Astrocyte of the cerebellum (primary cell): ENCODE measurements at regions not wholly inside any gene's neighbourhood (a gene's known extent, or its start where the extent isn't known, plus 50 kb on each side); places are given as distances from the start of the nearest gene placed in this dataset.

Experiments
- DNase-seq: peaks from one replicate; pipeline ENCODE4 v3.0.0-alpha.2; 2011; ENCODE audit warnings: low read depth
- H3K4me3 ChIP-seq: 2 replicates; pipeline ENCODE4 v1.5.1; 2011; ENCODE audit warnings: mild to moderate bottlenecking, low read depth, low read length, moderate library complexity
- in situ Hi-C: cut with HindIII; loops from 2 replicates; pipeline ENCODE4 v1.10.0; 2017; ENCODE audit warnings: low sequenced_read_pairs
- TF ChIP-seq, protein P1 (sequence below): IDR thresholded peaks from 2 replicates; pipeline ENCODE4 v1.5.1; 2012; ENCODE audit warnings: low read length, low read depth, moderate library complexity, mild to moderate bottlenecking; ENCODE audit errors: missing control alignments

DNA sequence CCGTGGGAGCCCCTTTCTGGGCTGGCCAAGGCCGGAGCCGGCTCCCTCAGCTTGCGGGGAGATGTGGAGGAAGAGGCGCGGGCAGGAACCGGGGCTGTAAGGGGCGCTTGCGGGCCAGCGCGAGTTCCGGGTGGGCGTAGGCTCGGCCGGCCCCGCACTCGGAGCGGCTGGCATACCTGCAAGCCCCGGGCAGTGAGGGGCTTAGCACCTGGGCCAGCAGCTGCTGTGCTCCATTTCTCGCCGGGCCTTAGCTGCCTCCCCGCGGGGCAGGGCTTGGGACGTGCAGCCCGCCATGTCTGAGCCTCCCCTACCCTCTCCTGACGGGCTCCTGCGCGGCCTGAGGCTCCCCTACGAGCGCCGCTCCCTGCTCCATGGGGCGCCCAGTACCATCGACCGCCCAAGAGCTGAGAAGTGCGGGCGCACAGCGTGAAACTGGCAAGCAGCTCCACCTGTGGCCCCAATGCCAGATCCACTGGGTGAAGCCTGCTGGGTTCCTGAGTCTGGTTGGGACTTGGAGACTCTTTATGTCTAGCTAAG is 82.8 kb upstream of the E2F3 start:
- no peak for DNase-seq
- in situ Hi-C loops = no loop called here
- TF ChIP-seq, protein P1, sequence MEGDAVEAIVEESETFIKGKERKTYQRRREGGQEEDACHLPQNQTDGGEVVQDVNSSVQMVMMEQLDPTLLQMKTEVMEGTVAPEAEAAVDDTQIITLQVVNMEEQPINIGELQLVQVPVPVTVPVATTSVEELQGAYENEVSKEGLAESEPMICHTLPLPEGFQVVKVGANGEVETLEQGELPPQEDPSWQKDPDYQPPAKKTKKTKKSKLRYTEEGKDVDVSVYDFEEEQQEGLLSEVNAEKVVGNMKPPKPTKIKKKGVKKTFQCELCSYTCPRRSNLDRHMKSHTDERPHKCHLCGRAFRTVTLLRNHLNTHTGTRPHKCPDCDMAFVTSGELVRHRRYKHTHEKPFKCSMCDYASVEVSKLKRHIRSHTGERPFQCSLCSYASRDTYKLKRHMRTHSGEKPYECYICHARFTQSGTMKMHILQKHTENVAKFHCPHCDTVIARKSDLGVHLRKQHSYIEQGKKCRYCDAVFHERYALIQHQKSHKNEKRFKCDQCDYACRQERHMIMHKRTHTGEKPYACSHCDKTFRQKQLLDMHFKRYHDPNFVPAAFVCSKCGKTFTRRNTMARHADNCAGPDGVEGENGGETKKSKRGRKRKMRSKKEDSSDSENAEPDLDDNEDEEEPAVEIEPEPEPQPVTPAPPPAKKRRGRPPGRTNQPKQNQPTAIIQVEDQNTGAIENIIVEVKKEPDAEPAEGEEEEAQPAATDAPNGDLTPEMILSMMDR = no peak
- H3K4me3 ChIP-seq = no peak overlapping the region

DNA sequence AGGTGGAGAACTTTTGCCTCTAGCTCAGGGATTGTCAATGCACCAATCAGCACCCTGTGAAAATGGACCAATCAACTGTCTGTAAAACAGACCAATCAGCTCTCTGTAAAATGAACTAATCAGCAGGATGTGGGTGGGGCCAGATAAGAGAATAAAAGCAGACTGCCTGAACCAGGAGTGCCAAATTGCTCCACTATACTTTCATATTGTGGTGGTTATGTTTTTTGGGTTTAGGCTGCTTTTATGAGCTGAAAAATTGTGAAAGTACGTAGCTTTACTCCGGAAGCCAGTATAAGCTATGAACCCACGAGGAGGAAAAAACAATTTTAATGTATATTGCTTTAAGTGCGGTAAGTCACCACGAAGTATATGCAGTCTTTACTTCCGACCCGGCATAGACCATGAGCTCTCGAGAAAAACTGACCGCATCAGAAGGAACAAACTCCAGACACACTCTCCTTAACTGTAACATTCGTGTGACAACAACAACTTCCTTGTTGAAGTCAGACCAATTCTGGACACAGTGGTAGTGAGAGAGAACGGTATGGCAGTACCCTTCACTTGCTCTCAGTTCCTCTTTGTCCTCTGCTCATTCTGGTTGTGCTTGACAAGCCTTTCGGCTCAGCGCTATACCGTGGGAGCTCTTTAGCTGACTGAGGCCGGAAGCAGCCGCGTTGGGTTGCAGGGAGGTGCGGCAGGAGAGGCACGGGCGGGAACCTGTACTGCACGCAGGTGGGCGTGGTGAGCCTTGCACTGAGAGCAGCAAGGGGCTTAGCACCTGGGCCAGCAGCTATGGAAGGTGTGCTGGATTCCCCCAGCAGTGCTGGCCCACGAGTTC is 81.9 kb upstream of the E2F3 start:
- no peak overlapping the region for H3K4me3 ChIP-seq
- TF ChIP-seq, protein P1 = no peak
- in situ Hi-C loops = no loop called here
- DNase-seq = no peak

DNA sequence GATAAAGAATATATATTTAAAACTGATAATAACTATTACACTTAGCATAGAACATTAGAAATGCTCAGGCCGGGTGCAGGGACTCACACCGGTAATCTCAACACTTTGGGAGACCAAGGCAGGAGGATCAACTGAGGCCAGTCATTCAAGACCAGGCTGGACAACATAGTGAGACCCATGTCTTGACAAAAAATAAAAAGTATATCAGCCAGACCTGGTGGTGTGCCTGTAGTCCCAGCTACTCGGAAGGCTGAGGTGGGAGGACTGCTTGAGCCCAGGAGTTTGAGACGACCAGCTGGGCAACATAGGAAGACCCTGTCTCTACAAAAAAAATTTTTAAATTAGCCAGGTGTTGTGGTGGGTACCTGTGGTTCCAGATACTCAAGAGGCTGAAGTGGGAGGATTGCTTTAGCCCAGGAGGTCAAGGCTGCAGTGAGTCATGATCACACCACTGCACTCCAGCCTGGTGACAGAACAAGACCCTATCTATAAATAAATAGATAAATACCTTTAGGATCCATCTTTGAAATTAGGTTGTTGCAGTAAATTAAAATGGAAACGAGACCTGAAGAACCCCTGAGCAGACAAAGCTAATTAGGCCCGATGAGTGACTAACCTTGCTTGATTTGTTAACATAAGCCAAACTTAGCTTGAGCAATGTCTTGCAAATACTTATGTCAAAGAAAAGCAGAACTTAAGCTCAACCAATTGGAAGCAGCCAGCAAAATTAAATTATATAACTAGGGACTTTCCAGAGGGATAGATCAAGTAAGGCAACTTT is 75.8 kb upstream of the E2F3 start:
- TF ChIP-seq, protein P1 = no peak
- in situ Hi-C loops = no loop called here
- no peak for DNase-seq
- no peak overlapping the region for H3K4me3 ChIP-seq

DNA sequence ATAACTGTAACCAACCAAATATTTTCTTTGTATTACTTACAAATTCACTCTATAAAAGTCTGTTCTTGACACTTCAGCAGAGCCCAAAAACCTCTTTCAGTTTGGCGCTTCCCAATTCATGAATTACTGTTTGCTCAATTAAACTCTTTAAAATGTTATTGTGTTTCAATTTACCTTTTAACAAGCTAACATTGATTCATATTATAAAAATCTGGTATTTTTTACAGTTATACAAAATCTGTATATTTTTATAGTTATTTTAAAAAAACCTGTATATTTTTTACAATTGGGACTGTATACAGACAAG is 75.3 kb upstream of the E2F3 start:
- TF ChIP-seq, protein P1 = no peak
- in situ Hi-C loops = no loop called here

DNA sequence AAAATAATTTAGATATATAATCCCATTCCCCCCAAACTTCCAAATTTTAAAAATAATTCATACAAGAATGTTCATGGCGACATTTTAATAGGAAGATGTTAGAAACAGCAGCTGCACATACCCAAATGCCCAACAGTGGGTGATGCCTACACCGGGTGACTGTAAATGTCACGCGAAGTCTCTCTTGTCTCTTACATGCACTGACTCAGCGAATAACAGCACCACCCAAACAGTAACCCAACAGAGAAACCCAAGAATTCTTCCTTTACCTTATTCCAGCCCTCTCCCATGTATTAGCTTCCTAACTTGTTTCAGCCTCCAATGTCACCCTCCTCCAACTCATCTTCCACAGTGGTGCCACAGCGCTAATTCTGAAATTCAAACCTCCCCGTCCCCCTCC is 74.5 kb upstream of the E2F3 start:
- no peak overlapping the region for H3K4me3 ChIP-seq
- TF ChIP-seq, protein P1 = no peak
- DNase-seq = no peak
- in situ Hi-C loops = no loop called here

More for the DNA sequence above, 75.3 kb upstream of the E2F3 start:
- no peak overlapping the region for H3K4me3 ChIP-seq
- no peak for DNase-seq

DNA sequence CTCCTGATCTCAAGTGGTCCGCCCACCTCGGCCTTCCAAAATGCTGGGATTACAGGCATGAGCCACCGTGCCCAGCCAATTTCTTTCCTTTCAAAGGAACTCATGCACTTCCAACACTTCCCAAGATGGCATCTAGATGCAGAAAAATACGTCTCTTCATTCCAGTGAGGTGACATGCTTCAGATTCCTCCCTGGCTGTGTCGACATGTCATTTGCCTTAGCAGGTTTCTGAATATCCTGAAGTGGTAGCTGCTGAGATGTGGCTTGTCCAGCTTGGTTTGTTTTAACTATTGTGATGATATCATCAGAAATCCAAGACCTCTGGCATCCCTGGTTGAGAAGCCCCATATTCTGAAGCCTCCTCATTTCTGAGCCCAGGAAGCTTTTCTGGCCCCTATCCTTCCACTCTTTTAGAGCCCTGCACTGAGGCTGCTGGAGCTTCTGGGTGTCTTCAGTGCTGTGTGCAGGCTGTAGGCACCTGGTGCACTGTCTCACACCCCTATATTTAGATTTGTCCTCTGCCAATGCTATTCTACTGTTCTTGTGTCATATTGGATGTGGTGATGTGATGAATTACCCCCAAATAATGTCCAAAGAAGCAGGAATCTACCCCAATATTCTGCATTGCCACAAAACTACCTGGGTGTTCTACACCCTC is 73.3 kb upstream of the E2F3 start:
- in situ Hi-C loops = no loop called here
- TF ChIP-seq, protein P1 = no peak
- no peak overlapping the region for H3K4me3 ChIP-seq
- DNase-seq = no peak
